HG03439 (cell line): ENCODE measurements at regions not wholly inside any gene's neighbourhood (a gene's known extent, or its start where the extent isn't known, plus 50 kb on each side); places are given as distances from the start of the nearest gene placed in this dataset.
"Not testable (repeated sequence)": the region's sequence is repeated elsewhere in the genome, so short reads cannot be mapped to it uniquely, and the experiment has no call there.

Source experiments
- ATAC-seq: cut with Tn5 transposase; IDR thresholded peaks from one replicate; pipeline ENCODE4 v1.9.1; 2021; ENCODE audit warnings: mild to moderate bottlenecking, moderate library complexity; ENCODE audit not compliant: unreplicated experiment

- not testable (repeated sequence) for ATAC-seq
Observed at GRCh38 chr1:146883190-146883589, 54.9 kb upstream of the NBPF12 start.

- ATAC-seq = not testable (repeated sequence)
Observed at GRCh38 chr1:146881096-146881495, 57.0 kb upstream of the NBPF12 start.

GRCh38 chr1:146863799-146864319, 74.3 kb upstream of the NBPF12 start:
- ATAC-seq = not testable (repeated sequence)

GRCh38 chr1:146853147-146853546, 85.0 kb upstream of the NBPF12 start:
- not testable (repeated sequence) for ATAC-seq

- ATAC-seq = not testable (repeated sequence)
Observed at GRCh38 chr1:146850352-146850889, 87.7 kb upstream of the NBPF12 start.

GRCh38 chr1:146838725-146839124, 99.4 kb upstream of the NBPF12 start:
- ATAC-seq = not testable (repeated sequence)

DNA sequence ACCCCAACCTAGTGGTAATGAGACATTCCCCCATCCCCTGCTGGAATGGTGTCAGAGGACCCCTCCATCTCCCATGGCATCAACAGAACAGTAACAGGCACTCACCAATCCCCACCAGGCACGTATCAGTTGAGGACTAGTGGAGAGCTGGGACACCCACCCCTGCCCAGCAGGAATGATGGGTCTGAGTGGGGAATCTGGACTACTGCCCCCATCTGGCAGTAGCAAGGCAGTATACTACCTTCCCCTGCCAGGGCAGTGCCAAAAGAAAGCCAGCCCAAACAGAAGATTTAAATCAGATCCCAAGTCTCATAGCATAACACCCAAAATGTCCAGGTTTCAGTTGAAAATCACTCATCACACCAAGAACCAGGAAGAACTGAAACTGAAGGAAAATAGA, 111.2 kb upstream of the NBPF12 start:
- not testable (repeated sequence) for ATAC-seq

GRCh38 chr1:146794236-146794635, 143.9 kb upstream of the NBPF12 start:
- ATAC-seq = not testable (repeated sequence)

DNA sequence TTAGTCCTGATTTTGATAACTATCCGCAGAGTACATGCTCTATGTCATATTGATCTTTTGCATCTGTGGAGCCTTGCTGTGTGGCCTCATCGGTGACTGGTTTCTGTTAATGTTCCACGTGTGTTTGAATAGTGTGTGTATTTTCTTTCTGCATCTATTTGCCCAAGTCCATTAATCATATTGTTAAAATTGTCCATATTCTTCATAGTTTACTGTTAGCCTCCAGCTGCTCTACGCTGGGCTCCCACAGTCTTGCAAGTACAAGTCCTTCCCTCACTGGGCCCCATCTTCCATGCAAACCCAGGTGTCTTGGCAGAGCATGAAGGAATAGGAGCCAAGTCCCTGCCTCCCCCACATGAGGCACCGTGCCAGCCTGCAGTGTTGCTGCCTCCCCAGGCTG, 145.4 kb upstream of the NBPF12 start:
- ATAC-seq = not testable (repeated sequence)

- not testable (repeated sequence) for ATAC-seq
Observed at GRCh38 chr1:146784212-146784940, 153.7 kb upstream of the NBPF12 start.

DNA sequence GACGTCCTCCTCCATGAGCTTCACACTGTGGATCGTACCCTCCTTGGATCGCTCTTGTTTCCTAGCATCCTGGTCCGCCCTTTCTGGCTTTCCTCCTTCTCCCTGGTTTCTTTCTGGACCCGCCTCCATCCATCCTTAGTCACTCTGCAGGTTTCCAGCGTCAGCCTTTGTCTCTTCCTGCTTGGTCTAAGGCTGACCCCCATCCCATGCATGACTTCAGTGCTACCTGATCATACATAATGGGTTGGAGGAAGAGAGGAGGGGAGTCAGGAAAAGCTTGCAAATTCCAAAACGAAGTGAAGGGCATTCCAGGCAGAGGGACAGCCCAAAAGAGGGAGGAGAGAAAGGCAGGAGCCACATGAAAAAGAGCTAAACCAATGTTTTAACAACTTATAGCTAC, 156.9 kb upstream of the NBPF12 start:
- not testable (repeated sequence) for ATAC-seq

DNA sequence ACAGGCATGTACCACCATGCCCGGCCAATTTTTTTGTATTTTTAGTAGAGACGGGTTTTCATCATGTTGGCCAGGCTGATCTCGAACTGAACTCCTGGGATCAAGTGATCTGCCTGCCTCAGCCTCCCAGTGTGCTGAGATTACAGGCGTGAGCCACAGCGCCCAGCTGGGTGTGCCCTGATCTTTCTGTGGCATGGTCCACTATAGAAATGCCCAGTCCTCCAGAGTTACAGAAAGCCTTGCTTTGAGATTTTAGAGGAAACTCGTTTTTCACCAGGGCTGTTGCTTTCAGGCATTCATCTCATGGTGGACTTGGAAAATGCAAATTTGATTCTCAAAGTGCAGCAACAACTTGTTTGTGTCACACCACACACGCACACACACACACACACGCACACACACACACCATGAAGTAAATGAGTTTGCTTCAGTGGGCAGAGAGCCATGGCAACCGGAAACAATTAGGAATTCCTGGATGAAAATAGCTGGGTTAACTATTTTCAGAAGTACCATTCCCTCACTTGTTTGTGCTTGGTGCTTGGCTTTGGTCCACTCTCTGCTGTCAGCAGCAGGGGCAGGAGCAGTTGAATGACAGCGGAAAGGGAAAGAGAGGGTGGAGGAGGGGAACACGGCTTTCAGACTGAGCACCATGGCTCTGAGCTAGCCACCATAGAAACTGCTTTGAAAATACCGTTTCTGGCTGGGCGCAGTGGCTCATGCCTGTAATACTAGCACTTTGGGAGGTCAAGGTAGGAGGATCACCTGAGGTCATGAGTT, 160.1 kb upstream of the NBPF12 start:
- ATAC-seq = not testable (repeated sequence)

GRCh38 chr1:146774988-146775387, 163.1 kb upstream of the NBPF12 start:
- not testable (repeated sequence) for ATAC-seq

DNA sequence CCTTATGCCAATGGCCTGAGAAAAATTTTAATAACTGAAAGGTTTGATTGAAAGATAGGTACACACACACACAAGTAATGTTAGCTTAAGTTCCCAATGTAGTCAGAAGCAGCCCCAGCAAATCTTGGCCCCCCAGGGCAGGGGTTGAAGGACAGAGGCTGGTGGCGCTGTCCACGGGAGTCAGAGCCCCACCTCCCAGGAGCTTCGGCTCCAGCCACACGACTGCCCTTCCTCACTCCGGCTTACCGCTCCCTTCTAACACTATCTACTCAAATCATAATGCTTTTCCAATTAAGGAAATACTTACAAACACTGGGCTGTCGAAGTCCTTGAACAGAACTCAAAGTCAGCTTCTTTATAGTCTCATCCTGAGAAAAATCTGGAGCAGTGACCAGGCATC, 163.9 kb upstream of the NBPF12 start:
- ATAC-seq = not testable (repeated sequence)

DNA sequence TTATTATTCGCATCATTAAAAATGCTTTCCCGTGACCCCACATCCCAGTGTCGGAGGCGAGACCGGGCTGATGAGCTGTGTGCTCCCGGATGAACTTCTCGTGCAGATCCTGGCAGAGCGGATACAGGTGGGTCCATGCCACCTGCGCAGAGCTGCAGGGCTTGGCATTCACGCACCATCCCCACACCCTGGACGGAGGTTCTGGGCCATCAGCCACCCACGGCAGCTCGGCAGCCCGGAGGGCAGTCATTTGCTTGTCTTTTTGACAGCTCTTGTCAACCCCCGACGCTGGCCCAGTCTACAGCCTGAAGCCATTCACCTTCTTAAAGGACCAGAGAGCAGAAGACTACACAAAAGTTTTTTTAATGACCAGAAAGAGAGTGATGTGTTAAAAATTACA, 166.7 kb upstream of the NBPF12 start:
- not testable (repeated sequence) for ATAC-seq

- not testable (repeated sequence) for ATAC-seq
Observed at GRCh38 chr1:146770998-146771397, 167.1 kb upstream of the NBPF12 start.

DNA sequence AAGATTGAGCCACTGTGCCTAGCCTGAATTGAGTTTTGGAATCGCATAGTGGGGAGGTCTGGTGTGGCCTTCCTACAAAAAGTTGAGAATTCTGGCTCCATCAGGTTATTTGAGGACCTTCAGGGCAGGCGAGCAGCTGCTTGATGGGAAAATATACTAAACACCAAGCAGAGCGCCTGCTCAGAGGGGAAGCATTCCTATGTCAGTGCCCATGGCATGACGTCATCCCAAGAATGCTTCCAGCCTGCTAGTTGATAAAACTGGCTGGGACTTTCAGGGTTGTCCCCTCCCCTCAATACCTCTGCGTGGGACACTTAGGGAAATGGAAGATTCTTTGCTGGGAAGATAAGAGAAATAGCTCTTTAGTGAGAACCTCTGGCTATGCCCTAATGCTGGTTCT, 174.9 kb upstream of the NBPF12 start:
- not testable (repeated sequence) for ATAC-seq

GRCh38 chr1:146756858-146757257, 181.3 kb upstream of the NBPF12 start:
- ATAC-seq = not testable (repeated sequence)

- ATAC-seq = not testable (repeated sequence)
Observed at GRCh38 chr1:146748686-146749085, 189.4 kb upstream of the NBPF12 start.

DNA sequence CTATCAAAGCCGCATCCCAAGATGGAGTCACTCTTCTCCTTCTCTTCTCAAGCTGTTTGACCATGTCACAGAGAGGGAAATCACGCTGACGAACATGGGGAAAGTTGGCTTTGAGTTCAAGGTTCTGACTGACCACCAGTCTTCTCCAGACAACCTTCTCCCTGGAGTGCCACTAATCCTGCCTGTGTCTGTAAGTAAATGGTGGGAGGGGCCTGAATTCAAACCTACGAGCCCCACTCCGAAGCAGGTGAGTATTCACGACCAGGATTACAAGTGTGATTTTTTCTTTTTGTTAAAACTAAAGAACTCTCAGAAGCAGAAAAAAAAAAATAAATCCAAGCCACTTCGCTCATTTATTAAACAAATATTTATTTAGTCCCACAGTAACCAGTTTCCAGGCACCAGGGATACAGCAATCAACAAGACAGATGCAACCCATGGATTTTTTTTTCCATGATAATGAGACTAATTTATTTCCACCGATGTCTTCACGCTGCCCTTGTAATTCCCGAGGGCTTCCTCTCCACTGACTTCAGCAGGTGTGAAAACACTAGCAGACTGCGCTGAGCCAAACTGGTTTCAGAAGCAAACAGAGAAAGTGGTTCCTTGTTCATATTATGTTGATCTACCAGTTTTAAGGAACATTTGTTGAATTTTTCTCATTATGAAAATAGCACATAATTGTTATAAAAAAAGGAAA, 206.0 kb upstream of the NBPF12 start:
- ATAC-seq = not testable (repeated sequence)
